ENCODE measurements at regions not wholly inside any gene's neighbourhood (a gene's known extent, or its start where the extent isn't known, plus 50 kb on each side); places are given as distances from the start of the nearest gene placed in this dataset.

- TF ChIP-seq CTCF (conservative IDR thresholded peaks at IDR 0.05) (no peak), EZH2 (IDR thresholded peaks at IDR 0.05; ENCODE audit: low read depth) (no peak)
Measured at GRCh38 chr10:86594535-86594934, 59.8 kb upstream of the OPN4 start.
